Prostate gland (tissue), 2 donors: ENCODE measurements at regions not wholly inside any gene's neighbourhood (a gene's known extent, or its start where the extent isn't known, plus 50 kb on each side); places are given as distances from the start of the nearest gene placed in this dataset.

Experiments
- DNase-seq: peaks from one replicate; pipeline ENCODE4 v3.0.0-alpha.2; 2019; ENCODE audit warnings: low spot score
- H3K27ac ChIP-seq, 2 donors: fragments of 200-600 bp; sonication (generic); 2 replicates each; pipeline ENCODE4 v1.5.1; 2017 to 2019
- H3K27me3 ChIP-seq: fragments of 200-600 bp; sonication (generic); replicated peaks from 2 replicates; pipeline ENCODE4 v1.5.1; 2019; ENCODE audit not compliant: insufficient read depth
- H3K36me3 ChIP-seq, 2 donors: fragments of 200-600 bp; sonication (generic); 1 replicate in 1 of 2; 2 replicates in 1 of 2; pipeline versions ENCODE4 v1.5.1 to v1.8.1; 2017 to 2019
- H3K4me1 ChIP-seq: fragments of 200-600 bp; sonication (generic); replicated peaks from 2 replicates; pipeline ENCODE4 v1.5.1; 2019
- H3K4me3 ChIP-seq, 2 donors: fragments of 200-600 bp; sonication (generic); 2 replicates each; pipeline ENCODE4 v1.5.1; 2017 to 2019
- H3K9me3 ChIP-seq: fragments of 200-600 bp; sonication (generic); 2 replicates; pipeline ENCODE4 v1.5.1; 2017
- CTCF ChIP-seq, 4 experiments: fragments of 200-600 bp in 2 of 4; fragments of 450-650 bp in 2 of 4; sonication (generic) in 2 of 4; IDR thresholded peaks; 1 replicate in 3 of 4; 2 replicates in 1 of 4; pipeline ENCODE4 v1.5.1; 2016 to 2019; ENCODE audit warnings: antibody characterized with exemption in 4 of 4, mild to moderate bottlenecking in 2 of 4, moderate library complexity in 2 of 4
- POLR2A ChIP-seq: fragments of 450-650 bp; IDR thresholded peaks from one replicate; pipeline ENCODE4 v1.6.1; 2016; ENCODE audit warnings: antibody characterized with exemption, mild to moderate bottlenecking
- POLR2AphosphoS5 ChIP-seq: sonication (generic); formaldehyde crosslinking; IDR thresholded peaks from one replicate; pipeline ENCODE4 v1.6.1; 2017; ENCODE audit warnings: antibody characterized with exemption
- WGBS: methylation state at CpG from one replicate; pipeline ENCODE4 v1.1.5; 2018; 5-methylcytosine and 5-hydroxymethylcytosine counted together
- intact Hi-C: fragments of 100-400 bp; cut with DNase I; formaldehyde crosslinking; loops from one replicate; pipeline ENCODE4 v1.14.2; 2022

- no peak overlapping the region for H3K27ac ChIP-seq
- H3K4me1 ChIP-seq, result no peaks in the 10 kb centered on the region
- H3K27me3 ChIP-seq, result no peaks in the 10 kb centered on the region
- TF ChIP-seq POLR2AphosphoS5 (peak; percentile 30), CTCF (IDR thresholded peaks at IDR 0.05) (no peak)
- intact Hi-C loops, result no loop called here
- 9% methylated on average over 3 of the region's 3 CpGs for WGBS
- DNase-seq, result peak; percentile 13
- no peaks in the 10 kb centered on the region for H3K36me3 ChIP-seq
- no peak overlapping the region for H3K4me3 ChIP-seq
- H3K9me3 ChIP-seq, result no peaks in the 10 kb centered on the region
Observed at GRCh38 chr3:181402347-181402746, 309.4 kb upstream of the SOX2 start.

GRCh38 chr3:181384970-181385369, 326.8 kb upstream of the SOX2 start:
- Histone ChIP-seq H3K4me3 (no peak overlapping the region), H3K4me1 (no peaks in the 10 kb centered on the region), H3K36me3 (no peaks in the 10 kb centered on the region), H3K27ac (no peak overlapping the region), H3K27me3 (no peaks in the 10 kb centered on the region), H3K9me3 (no peaks in the 10 kb centered on the region)
- intact Hi-C loops, result no loop called here
- no peak for DNase-seq
- TF ChIP-seq POLR2AphosphoS5, result no peak
- no peak for TF ChIP-seq POLR2A
- no peak for TF ChIP-seq CTCF (IDR thresholded peaks at IDR 0.05)

- H3K4me3 ChIP-seq, result no peak overlapping the region
- H3K27me3 ChIP-seq, result no peaks in the 10 kb centered on the region
- TF ChIP-seq POLR2AphosphoS5 (no peak), POLR2A (no peak), CTCF (IDR thresholded peaks at IDR 0.05) (no peak)
- H3K4me1 ChIP-seq, result no peaks in the 10 kb centered on the region
- no peak for DNase-seq
- no peaks in the 10 kb centered on the region for H3K9me3 ChIP-seq
- H3K36me3 ChIP-seq, result no peaks in the 10 kb centered on the region
- intact Hi-C loops, result no loop called here
- no peak overlapping the region for H3K27ac ChIP-seq
Observed at GRCh38 chr3:181383760-181384159, 328.0 kb upstream of the SOX2 start.

- WGBS, result 88% methylated on average over 7 of the region's 7 CpGs
- no peak for DNase-seq
- H3K27ac ChIP-seq, result no peak overlapping the region
- TF ChIP-seq POLR2AphosphoS5, result no peak
- no peak for TF ChIP-seq CTCF (IDR thresholded peaks at IDR 0.05)
- TF ChIP-seq POLR2A, result no peak
- H3K9me3 ChIP-seq, result no peaks in the 10 kb centered on the region
- no peaks in the 10 kb centered on the region for H3K4me1 ChIP-seq
- H3K36me3 ChIP-seq, result no peaks in the 10 kb centered on the region
- no peaks in the 10 kb centered on the region for H3K27me3 ChIP-seq
- intact Hi-C loops, result no loop called here
- H3K4me3 ChIP-seq, result no peak overlapping the region
Observed at GRCh38 chr3:181383201-181383600, 328.5 kb upstream of the SOX2 start.

- TF ChIP-seq POLR2AphosphoS5, result no peak
- no peak for TF ChIP-seq POLR2A
- no peak for TF ChIP-seq CTCF (IDR thresholded peaks at IDR 0.05)
- Histone ChIP-seq H3K27ac (no peak overlapping the region), H3K27me3 (no peaks in the 10 kb centered on the region), H3K4me1 (no peaks in the 10 kb centered on the region), H3K36me3 (no peaks in the 10 kb centered on the region), H3K4me3 (no peak overlapping the region), H3K9me3 (no peaks in the 10 kb centered on the region)
- DNase-seq, result no peak
- WGBS, result 56% methylated on average over 3 of the region's 3 CpGs
- intact Hi-C loops, result no loop called here
Observed at GRCh38 chr3:181382656-181383055, 329.1 kb upstream of the SOX2 start.
